ENCODE measurements at regions not wholly inside any gene's neighbourhood (a gene's known extent, or its start where the extent isn't known, plus 50 kb on each side); places are given as distances from the start of the nearest gene placed in this dataset.

DNA sequence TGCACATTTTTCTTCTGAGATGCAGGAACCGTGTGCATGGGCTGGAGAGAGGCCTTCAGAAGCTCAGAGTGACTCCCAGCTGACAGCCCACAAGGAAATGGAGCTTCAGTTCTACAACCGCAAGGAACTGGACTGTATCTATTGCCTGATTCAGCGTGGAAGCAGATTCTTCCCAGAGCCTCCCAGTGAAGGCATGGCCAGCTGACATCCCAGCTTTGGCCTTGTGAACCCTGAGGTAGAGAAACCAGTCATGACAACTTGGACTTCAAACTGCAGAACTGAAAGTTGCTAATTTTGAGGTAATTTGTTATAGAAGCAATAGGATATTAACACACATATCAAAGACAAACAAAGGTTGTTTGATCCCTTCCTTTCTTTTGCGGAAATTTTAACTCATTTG lies 94.3 kb upstream of the NOX3 start (continued):
- TF ChIP-seq EZH2phosphoT487 (IDR thresholded peaks at IDR 0.05; ENCODE audit: borderline replicate concordance): no peak
- TF ChIP-seq RAD21 (IDR thresholded peaks at IDR 0.05; ENCODE audit: low read depth): no peak
- TF ChIP-seq EZH2 (IDR thresholded peaks at IDR 0.05): no peak
- no peak for TF ChIP-seq CEBPB (IDR thresholded peaks at IDR 0.05; ENCODE audit: low read depth)
- TF ChIP-seq YY1 (IDR thresholded peaks at IDR 0.05; ENCODE audit: extremely low read depth, insufficient replicate concordance, low read depth, low read length): no peak
- no peak for TF ChIP-seq SP1 (IDR thresholded peaks at IDR 0.05; ENCODE audit: low read depth)

DNA sequence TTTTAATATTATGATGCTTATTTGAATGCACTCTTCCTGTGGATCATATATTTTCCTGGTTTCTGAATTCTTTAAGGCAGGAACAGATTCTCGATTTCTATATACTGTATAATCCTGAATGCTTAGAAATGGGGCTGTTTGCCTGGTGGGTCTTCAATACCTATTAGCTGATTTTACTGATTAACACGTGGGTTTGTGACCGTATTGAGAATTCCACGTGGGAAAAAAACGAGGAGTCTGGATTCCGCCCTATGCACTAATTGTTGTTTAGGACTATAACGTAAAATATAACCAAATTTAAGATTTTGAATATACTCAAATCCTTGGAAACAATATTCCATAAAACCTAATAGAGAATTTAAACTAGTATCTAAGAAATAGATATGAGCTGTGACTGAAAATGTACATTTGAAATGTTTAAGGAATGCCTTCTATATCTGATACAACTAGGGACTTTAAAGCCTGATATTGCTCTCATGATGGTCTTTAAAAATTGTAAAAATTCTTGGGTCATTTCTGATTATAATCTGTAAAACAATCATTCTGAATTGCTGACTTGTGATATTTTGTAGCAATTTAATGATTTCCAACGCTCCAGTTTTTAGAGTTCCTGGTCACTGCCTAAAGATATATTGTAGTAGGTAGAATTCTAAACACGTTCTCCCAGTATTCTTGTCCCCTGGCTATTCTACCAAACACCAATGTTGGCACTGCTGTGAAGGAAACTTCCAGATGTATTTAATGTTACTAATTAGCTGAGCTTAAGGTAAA lies 93.6 kb upstream of the NOX3 start:
- RAD21 ChIA-PET (ENCODE audit: low non-redundant PET in 1 of 2, low total read pairs in 2 of 2, uncharacterized antibody in 2 of 2, unreplicated experiment in 2 of 2): no interaction called here
- Histone ChIP-seq H3K4me3 (replicated peaks in 1 of 2; ENCODE audit: low read depth in 1 of 2, low read length in 2 of 2) (no peak overlapping the region), H3K36me3 (ENCODE audit: control insufficient read depth in 1 of 2, insufficient read depth in 2 of 2, low read length in 2 of 2) (no peaks in the 10 kb centered on the region), H3K27me3 (ENCODE audit: insufficient read depth, low read length) (no peaks in the 10 kb centered on the region), H3K9ac (ENCODE audit: low read length) (no peak overlapping the region), H3K79me2 (ENCODE audit: insufficient read depth, low read length) (no peaks in the 10 kb centered on the region), H3K27ac (ENCODE audit: low read depth, low read length) (no peak overlapping the region), H3K9me2 (ENCODE audit: insufficient read depth) (no peaks in the 10 kb centered on the region), H3K4me2 (ENCODE audit: low read length) (no peak overlapping the region), H4K20me1 (ENCODE audit: insufficient read depth) (no peaks in the 10 kb centered on the region), H3K4me1 (ENCODE audit: control insufficient read depth in 1 of 2, insufficient read depth in 2 of 2, low read length in 2 of 2) (no peaks in the 10 kb centered on the region), H2AFZ (ENCODE audit: low read depth, low read length, poor library complexity, severe bottlenecking) (no peak overlapping the region), H3K9me3 (ENCODE audit: control insufficient read depth in 1 of 2, insufficient read depth in 1 of 2, low read depth in 1 of 2, low read length in 2 of 2) (no peaks in the 10 kb centered on the region)
- POLR2A ChIA-PET: no interaction called here
- intact Hi-C loops (cut with micrococcal nuclease): no loop called here
- CTCF ChIA-PET: no interaction called here
- BruUV-seq (replicated peaks): no TSS peak
- ATAC-seq (no peak), DNase-seq (ENCODE audit: low read depth, low spot score) (no peak)
- no peak for TF ChIP-seq JUND (IDR thresholded peaks at IDR 0.05)

DNA sequence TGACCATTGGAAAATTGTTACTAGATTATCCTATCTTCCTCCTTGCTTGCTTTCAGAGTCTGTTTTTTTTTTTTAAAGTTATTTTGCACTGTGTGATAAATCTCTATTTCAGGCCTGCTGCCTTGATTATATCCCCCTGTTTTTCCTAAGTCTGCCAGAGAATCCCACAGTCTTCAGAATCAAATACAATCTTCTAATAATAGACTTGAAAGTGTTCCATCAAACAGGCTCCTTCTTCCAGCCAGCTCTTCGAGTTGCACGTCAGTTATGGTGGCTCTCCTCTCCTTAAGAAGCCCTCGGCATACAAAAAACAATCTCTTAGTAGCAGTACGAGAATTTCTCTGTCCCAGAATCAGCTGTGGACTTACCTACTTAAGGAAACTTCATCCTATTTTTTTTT lies 92.9 kb upstream of the NOX3 start:
- Histone ChIP-seq H3K27ac (ENCODE audit: low read depth, low read length) (no peak overlapping the region), H3K79me2 (ENCODE audit: insufficient read depth, low read length) (no peaks in the 10 kb centered on the region), H3K4me2 (ENCODE audit: low read length) (no peak overlapping the region), H3K4me1 (ENCODE audit: control insufficient read depth in 1 of 2, insufficient read depth in 2 of 2, low read length in 2 of 2) (no peaks in the 10 kb centered on the region), H3K9me3 (ENCODE audit: control insufficient read depth in 1 of 2, insufficient read depth in 1 of 2, low read depth in 1 of 2, low read length in 2 of 2) (no peaks in the 10 kb centered on the region), H3K9ac (ENCODE audit: low read length) (no peak overlapping the region), H4K20me1 (ENCODE audit: insufficient read depth) (no peaks in the 10 kb centered on the region), H2AFZ (ENCODE audit: low read depth, low read length, poor library complexity, severe bottlenecking) (no peak overlapping the region), H3K36me3 (ENCODE audit: control insufficient read depth in 1 of 2, insufficient read depth in 2 of 2, low read length in 2 of 2) (no peaks in the 10 kb centered on the region), H3K4me3 (replicated peaks in 1 of 2; ENCODE audit: low read depth in 1 of 2, low read length in 2 of 2) (no peak overlapping the region), H3K9me2 (ENCODE audit: insufficient read depth) (no peaks in the 10 kb centered on the region), H3K27me3 (ENCODE audit: insufficient read depth, low read length) (no peaks in the 10 kb centered on the region)
- RAD21 ChIA-PET (ENCODE audit: low non-redundant PET in 1 of 2, low total read pairs in 2 of 2, uncharacterized antibody in 2 of 2, unreplicated experiment in 2 of 2): no interaction called here
- ATAC-seq: no peak
- no TSS peak for BruUV-seq (replicated peaks)
- CTCF ChIA-PET: no interaction called here
- POLR2A ChIA-PET: no interaction called here
- intact Hi-C loops (cut with micrococcal nuclease): no loop called here
- no peak for DNase-seq (ENCODE audit: low read depth, low spot score)
- TF ChIP-seq POLR2A (IDR thresholded peaks at IDR 0.05; ENCODE audit: borderline replicate concordance, extremely low read depth, insufficient read depth, insufficient read length) (no peak), ZNF274 (IDR thresholded peaks at IDR 0.05; ENCODE audit: low read depth, low read length) (no peak), ELF1 (IDR thresholded peaks at IDR 0.05; ENCODE audit: borderline replicate concordance, low read depth) (no peak), POLR2AphosphoS5 (IDR thresholded peaks at IDR 0.05; ENCODE audit: low read depth, low read length) (no peak), SIN3A (IDR thresholded peaks at IDR 0.05; ENCODE audit: low read depth) (no peak), SRF (IDR thresholded peaks at IDR 0.05; ENCODE audit: low read depth) (no peak), CBX3 (IDR thresholded peaks at IDR 0.05; ENCODE audit: low read depth) (no peak), JUND (IDR thresholded peaks at IDR 0.05) (no peak), CEBPB (IDR thresholded peaks at IDR 0.05; ENCODE audit: low read depth) (no peak), RAD21 (IDR thresholded peaks at IDR 0.05; ENCODE audit: low read depth) (no peak), EZH2 (IDR thresholded peaks at IDR 0.05) (no peak)
- TF ChIP-seq, protein P1, sequence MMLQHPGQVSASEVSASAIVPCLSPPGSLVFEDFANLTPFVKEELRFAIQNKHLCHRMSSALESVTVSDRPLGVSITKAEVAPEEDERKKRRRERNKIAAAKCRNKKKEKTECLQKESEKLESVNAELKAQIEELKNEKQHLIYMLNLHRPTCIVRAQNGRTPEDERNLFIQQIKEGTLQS (IDR thresholded peaks at IDR 0.05): no peak
- TF ChIP-seq, protein P2, sequence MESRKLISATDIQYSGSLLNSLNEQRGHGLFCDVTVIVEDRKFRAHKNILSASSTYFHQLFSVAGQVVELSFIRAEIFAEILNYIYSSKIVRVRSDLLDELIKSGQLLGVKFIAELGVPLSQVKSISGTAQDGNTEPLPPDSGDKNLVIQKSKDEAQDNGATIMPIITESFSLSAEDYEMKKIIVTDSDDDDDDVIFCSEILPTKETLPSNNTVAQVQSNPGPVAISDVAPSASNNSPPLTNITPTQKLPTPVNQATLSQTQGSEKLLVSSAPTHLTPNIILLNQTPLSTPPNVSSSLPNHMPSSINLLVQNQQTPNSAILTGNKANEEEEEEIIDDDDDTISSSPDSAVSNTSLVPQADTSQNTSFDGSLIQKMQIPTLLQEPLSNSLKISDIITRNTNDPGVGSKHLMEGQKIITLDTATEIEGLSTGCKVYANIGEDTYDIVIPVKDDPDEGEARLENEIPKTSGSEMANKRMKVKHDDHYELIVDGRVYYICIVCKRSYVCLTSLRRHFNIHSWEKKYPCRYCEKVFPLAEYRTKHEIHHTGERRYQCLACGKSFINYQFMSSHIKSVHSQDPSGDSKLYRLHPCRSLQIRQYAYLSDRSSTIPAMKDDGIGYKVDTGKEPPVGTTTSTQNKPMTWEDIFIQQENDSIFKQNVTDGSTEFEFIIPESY (IDR thresholded peaks at IDR 0.05; ENCODE audit: extremely low read depth, insufficient replicate concordance, low read length): no peak
- TF ChIP-seq, protein P3, sequence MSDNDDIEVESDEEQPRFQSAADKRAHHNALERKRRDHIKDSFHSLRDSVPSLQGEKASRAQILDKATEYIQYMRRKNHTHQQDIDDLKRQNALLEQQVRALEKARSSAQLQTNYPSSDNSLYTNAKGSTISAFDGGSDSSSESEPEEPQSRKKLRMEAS (IDR thresholded peaks at IDR 0.05): no peak
